Esophagus muscularis mucosa (tissue), 4 donors: ENCODE measurements at regions not wholly inside any gene's neighbourhood (a gene's known extent, or its start where the extent isn't known, plus 50 kb on each side); places are given as distances from the start of the nearest gene placed in this dataset.

Experiments used
- EP300 ChIP-seq: sonication (generic); formaldehyde crosslinking; IDR thresholded peaks from one replicate; pipeline ENCODE4 v1.6.1; 2017; ENCODE audit warnings: antibody characterized with exemption
- POLR2A ChIP-seq: fragments of 450-650 bp; IDR thresholded peaks from one replicate; pipeline ENCODE4 v1.6.1; 2017; ENCODE audit warnings: antibody characterized with exemption, moderate library complexity, mild to moderate bottlenecking, low read depth
- TF ChIP-seq, protein P1 (sequence below), 3 experiments: fragments of 200-600 bp in 2 of 3; fragments of 450-650 bp in 1 of 3; sonication (generic) in 2 of 3; IDR thresholded peaks; one replicate each; pipeline ENCODE4 v1.5.1; 2017 to 2019; ENCODE audit warnings: antibody characterized with exemption in 3 of 3, mild to moderate bottlenecking in 2 of 3, moderate library complexity in 1 of 3

DNA sequence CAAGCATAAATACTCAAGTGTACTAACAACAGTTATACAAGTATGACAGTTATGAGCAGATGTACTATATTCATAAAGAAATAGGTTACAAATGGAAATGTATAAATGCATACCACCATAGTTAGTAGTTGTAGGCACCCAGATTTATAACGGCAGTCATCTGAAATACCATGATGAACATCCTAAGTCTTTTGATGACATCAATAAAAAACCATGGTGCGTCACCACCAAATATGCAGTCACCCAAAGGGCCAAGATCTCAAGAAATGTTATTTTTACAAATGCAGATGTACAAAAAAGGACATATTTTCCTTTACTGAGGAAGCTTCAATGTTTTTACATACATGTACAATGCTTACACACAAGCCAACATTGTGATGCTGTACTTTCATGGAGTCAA, 70.8 kb upstream of the XPA start:
- TF ChIP-seq, protein P1, sequence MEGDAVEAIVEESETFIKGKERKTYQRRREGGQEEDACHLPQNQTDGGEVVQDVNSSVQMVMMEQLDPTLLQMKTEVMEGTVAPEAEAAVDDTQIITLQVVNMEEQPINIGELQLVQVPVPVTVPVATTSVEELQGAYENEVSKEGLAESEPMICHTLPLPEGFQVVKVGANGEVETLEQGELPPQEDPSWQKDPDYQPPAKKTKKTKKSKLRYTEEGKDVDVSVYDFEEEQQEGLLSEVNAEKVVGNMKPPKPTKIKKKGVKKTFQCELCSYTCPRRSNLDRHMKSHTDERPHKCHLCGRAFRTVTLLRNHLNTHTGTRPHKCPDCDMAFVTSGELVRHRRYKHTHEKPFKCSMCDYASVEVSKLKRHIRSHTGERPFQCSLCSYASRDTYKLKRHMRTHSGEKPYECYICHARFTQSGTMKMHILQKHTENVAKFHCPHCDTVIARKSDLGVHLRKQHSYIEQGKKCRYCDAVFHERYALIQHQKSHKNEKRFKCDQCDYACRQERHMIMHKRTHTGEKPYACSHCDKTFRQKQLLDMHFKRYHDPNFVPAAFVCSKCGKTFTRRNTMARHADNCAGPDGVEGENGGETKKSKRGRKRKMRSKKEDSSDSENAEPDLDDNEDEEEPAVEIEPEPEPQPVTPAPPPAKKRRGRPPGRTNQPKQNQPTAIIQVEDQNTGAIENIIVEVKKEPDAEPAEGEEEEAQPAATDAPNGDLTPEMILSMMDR (IDR thresholded peaks at IDR 0.05), result no peak
- TF ChIP-seq EP300 (no peak), POLR2A (no peak)
